OCI-LY3 (cell line): ENCODE measurements at regions not wholly inside any gene's neighbourhood (a gene's known extent, or its start where the extent isn't known, plus 50 kb on each side); places are given as distances from the start of the nearest gene placed in this dataset.

Experiments
- EZH2phosphoT487 ChIP-seq: fragments of 200-600 bp; shearing (Covaris generic); IDR thresholded peaks from 2 replicates; pipeline ENCODE4 v1.6.1; 2018; ENCODE audit warnings: antibody characterized with exemption, mixed run types, low read depth
- TF ChIP-seq, protein P1 (sequence below): fragments of 200-600, 300-600 bp; sonication (generic); IDR thresholded peaks from 2 replicates; pipeline ENCODE4 v1.5.1; 2014; ENCODE audit warnings: antibody characterized with exemption, low read length, low read depth

DNA sequence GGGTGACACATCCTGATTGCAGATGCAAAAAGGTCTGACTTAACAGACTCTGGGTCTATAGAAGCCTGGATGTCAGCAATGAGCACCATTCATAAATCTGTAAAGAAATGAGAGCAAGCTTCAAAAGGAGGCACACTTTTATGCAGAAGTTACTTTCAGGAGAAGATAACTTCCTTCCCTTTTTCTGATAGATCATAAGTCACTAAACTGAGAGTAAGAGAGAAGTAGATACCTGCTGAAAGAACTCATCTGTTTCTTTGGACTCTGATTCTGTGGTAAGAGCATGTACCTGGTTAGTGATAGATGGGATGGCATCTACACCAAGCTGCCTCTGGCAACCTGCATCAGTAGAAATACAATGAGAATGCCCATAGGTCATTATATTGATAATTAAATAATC lies 525.6 kb downstream of the CETN3 start:
- TF ChIP-seq EZH2phosphoT487 = no peak
- TF ChIP-seq, protein P1, sequence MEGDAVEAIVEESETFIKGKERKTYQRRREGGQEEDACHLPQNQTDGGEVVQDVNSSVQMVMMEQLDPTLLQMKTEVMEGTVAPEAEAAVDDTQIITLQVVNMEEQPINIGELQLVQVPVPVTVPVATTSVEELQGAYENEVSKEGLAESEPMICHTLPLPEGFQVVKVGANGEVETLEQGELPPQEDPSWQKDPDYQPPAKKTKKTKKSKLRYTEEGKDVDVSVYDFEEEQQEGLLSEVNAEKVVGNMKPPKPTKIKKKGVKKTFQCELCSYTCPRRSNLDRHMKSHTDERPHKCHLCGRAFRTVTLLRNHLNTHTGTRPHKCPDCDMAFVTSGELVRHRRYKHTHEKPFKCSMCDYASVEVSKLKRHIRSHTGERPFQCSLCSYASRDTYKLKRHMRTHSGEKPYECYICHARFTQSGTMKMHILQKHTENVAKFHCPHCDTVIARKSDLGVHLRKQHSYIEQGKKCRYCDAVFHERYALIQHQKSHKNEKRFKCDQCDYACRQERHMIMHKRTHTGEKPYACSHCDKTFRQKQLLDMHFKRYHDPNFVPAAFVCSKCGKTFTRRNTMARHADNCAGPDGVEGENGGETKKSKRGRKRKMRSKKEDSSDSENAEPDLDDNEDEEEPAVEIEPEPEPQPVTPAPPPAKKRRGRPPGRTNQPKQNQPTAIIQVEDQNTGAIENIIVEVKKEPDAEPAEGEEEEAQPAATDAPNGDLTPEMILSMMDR = no peak
